Renal cortex interstitium (tissue), 11 donors: ENCODE measurements at regions not wholly inside any gene's neighbourhood (a gene's known extent, or its start where the extent isn't known, plus 50 kb on each side); places are given as distances from the start of the nearest gene placed in this dataset.

Experiments used
- DNase-seq, 11 donors: peaks; one replicate each; pipeline ENCODE4 v3.0.0-alpha.2; 2013; ENCODE audit warnings: low read depth in 9 of 11, low spot score in 4 of 11; ENCODE audit errors: extremely low read depth in 1 of 11

- no peak for DNase-seq
These were observed 209.6 kb upstream of the TNP1 start for GRCh38 chr2:217069263-217070042.

GRCh38 chr2:217068677-217069250 is 208.9 kb upstream of the TNP1 start:
- DNase-seq, result no peak

GRCh38 chr2:217067787-217068186 is 207.9 kb upstream of the TNP1 start:
- no peak for DNase-seq

GRCh38 chr2:217066510-217067270 is 206.8 kb upstream of the TNP1 start:
- no peak for DNase-seq

GRCh38 chr2:217065695-217066405 is 206.0 kb upstream of the TNP1 start:
- DNase-seq, result no peak

- DNase-seq, result no peak
These were observed 205.1 kb upstream of the TNP1 start for GRCh38 chr2:217065012-217065290.

- peak in 2 of 11 donors; percentile 34 to 47 for DNase-seq
These were observed 204.6 kb upstream of the TNP1 start for GRCh38 chr2:217064234-217065011.

GRCh38 chr2:217063238-217063755 is 203.4 kb upstream of the TNP1 start:
- DNase-seq, result no peak

GRCh38 chr2:217062768-217063167 is 202.9 kb upstream of the TNP1 start:
- DNase-seq, result no peak

- no peak for DNase-seq
These were observed 202.1 kb upstream of the TNP1 start for GRCh38 chr2:217061916-217062505.

GRCh38 chr2:217060951-217061547 is 201.2 kb upstream of the TNP1 start:
- no peak for DNase-seq

- DNase-seq, result no peak
These were observed 200.7 kb upstream of the TNP1 start for GRCh38 chr2:217060516-217060915.

- no peak for DNase-seq
These were observed 199.2 kb upstream of the TNP1 start for GRCh38 chr2:217058791-217059755.

GRCh38 chr2:217057773-217058172 is 197.9 kb upstream of the TNP1 start:
- no peak for DNase-seq

GRCh38 chr2:217055624-217056023 is 195.8 kb upstream of the TNP1 start:
- no peak for DNase-seq

GRCh38 chr2:217054791-217055190 is 194.9 kb upstream of the TNP1 start:
- no peak for DNase-seq
